Endodermal cell (in vitro differentiated cells): ENCODE measurements at regions not wholly inside any gene's neighbourhood (a gene's known extent, or its start where the extent isn't known, plus 50 kb on each side); places are given as distances from the start of the nearest gene placed in this dataset.

Source experiments
- DNase-seq: peaks from one replicate; pipeline ENCODE4 v3.0.0-alpha.2; 2017
- H3K27ac ChIP-seq: 2 replicates; pipeline ENCODE4 v1.5.1; 2013; ENCODE audit warnings: mild to moderate bottlenecking, low read depth, low read length, moderate library complexity
- H3K27me3 ChIP-seq: 2 replicates; pipeline ENCODE4 v1.6.1; 2013; ENCODE audit warnings: mild to moderate bottlenecking, low read length, moderate library complexity; ENCODE audit not compliant: insufficient read depth, control insufficient read depth, poor library complexity, severe bottlenecking
- H3K36me3 ChIP-seq: 2 replicates; pipeline ENCODE4 v1.7.0; 2013; ENCODE audit warnings: mild to moderate bottlenecking, low read length, moderate library complexity; ENCODE audit not compliant: control insufficient read depth, insufficient read depth
- H3K4me1 ChIP-seq: one replicate; pipeline ENCODE4 v1.7.0; 2013; ENCODE audit warnings: low read length; ENCODE audit not compliant: control insufficient read depth, insufficient read depth
- H3K4me3 ChIP-seq: 2 replicates; pipeline ENCODE4 v1.5.1; 2013; ENCODE audit warnings: mild to moderate bottlenecking, low read length, moderate library complexity
- H3K9ac ChIP-seq: 2 replicates; pipeline ENCODE4 v1.6.1; 2013; ENCODE audit warnings: mild to moderate bottlenecking, low read length, moderate library complexity; ENCODE audit not compliant: poor library complexity, severe bottlenecking; ENCODE audit errors: extremely low read depth
- H3K9me3 ChIP-seq: 2 replicates; pipeline ENCODE4 v1.6.1; 2013; ENCODE audit warnings: mild to moderate bottlenecking, low read length, moderate library complexity; ENCODE audit not compliant: control insufficient read depth
- H3K27ac Mint-ChIP-seq: 2 replicates; pipeline ENCODE4 v1.8.0; 2020; ENCODE audit warnings: mixed read lengths
- H3K27me3 Mint-ChIP-seq: 2 replicates; pipeline ENCODE4 v1.8.0; 2021; ENCODE audit warnings: mild to moderate bottlenecking, mixed read lengths; ENCODE audit not compliant: insufficient read depth
- H3K36me3 Mint-ChIP-seq: 2 replicates; pipeline ENCODE4 v1.8.0; 2020; ENCODE audit warnings: low read depth, mixed read lengths
- H3K4me1 Mint-ChIP-seq: 2 replicates; pipeline ENCODE4 v1.8.0; 2020; ENCODE audit warnings: mixed read lengths
- H3K4me3 Mint-ChIP-seq: 2 replicates; pipeline ENCODE4 v1.8.0; 2020; ENCODE audit warnings: mild to moderate bottlenecking, moderate library complexity, mixed read lengths
- H3K9me3 Mint-ChIP-seq: 2 replicates; pipeline ENCODE4 v1.8.0; 2020; ENCODE audit warnings: mild to moderate bottlenecking, mixed read lengths
- WGBS, 2 experiments: methylation state at CpG; one replicate each; pipeline versions ENCODE4 v1.1.5 to v1.1.7; 2013; ENCODE audit warnings: missing lambda C conversion rate in 2 of 2, mixed read lengths in 1 of 2; ENCODE audit not compliant: insufficient coverage in 1 of 2, insufficient read length in 1 of 2; 5-methylcytosine and 5-hydroxymethylcytosine counted together
- TF ChIP-seq, protein P1 (sequence below): fragments of 200-600 bp; sonication (generic); conservative IDR thresholded peaks from 2 replicates; pipeline ENCODE4 v1.5.0; 2021; ENCODE audit warnings: antibody characterized with exemption, mild to moderate bottlenecking

DNA sequence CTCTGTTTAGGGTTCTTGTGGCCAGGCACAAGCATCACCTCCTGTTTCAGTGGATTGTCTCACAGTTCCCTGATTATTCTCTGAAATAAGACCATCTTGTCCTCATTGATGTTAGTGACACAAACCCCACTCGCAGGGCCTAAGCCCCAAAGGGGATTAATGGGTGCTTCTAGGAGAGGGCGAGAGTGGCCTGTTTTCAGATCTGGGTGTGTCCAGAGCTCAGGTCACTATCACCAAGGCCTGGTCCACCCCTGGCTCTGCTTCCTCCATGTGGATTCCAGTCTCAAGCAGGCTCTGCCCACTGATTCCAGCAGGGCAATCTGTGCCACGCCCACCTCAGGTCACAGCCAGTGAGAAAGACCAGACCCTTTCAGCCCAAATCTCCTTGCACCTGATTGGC, 361.9 kb downstream of the ADGRD1 start:
- 87 to 100% methylated on average over 2 to 3 of the region's 3 CpGs for WGBS, 2 experiments
- Mint-ChIP-seq H3K4me3 (no peak overlapping the region), H3K27me3 (peaks cover 2% of the 10 kb centered on the region), H3K36me3 (no peaks in the 10 kb centered on the region), H3K4me1 (peaks cover 8% of the 10 kb centered on the region), H3K9me3 (peaks cover 48% of the 10 kb centered on the region), H3K27ac (no peak overlapping the region)
- H3K36me3 ChIP-seq = no peaks in the 10 kb centered on the region
- TF ChIP-seq, protein P1, sequence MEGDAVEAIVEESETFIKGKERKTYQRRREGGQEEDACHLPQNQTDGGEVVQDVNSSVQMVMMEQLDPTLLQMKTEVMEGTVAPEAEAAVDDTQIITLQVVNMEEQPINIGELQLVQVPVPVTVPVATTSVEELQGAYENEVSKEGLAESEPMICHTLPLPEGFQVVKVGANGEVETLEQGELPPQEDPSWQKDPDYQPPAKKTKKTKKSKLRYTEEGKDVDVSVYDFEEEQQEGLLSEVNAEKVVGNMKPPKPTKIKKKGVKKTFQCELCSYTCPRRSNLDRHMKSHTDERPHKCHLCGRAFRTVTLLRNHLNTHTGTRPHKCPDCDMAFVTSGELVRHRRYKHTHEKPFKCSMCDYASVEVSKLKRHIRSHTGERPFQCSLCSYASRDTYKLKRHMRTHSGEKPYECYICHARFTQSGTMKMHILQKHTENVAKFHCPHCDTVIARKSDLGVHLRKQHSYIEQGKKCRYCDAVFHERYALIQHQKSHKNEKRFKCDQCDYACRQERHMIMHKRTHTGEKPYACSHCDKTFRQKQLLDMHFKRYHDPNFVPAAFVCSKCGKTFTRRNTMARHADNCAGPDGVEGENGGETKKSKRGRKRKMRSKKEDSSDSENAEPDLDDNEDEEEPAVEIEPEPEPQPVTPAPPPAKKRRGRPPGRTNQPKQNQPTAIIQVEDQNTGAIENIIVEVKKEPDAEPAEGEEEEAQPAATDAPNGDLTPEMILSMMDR = no peak
- peaks cover 3% of the 10 kb centered on the region for H3K4me1 ChIP-seq
- no peak for DNase-seq
- H3K27me3 ChIP-seq = no peaks in the 10 kb centered on the region
- peaks cover 35% of the 10 kb centered on the region for H3K9me3 ChIP-seq
- H3K9ac ChIP-seq = no peak overlapping the region
- no peak overlapping the region for H3K27ac ChIP-seq
- H3K4me3 ChIP-seq = no peak overlapping the region

DNA sequence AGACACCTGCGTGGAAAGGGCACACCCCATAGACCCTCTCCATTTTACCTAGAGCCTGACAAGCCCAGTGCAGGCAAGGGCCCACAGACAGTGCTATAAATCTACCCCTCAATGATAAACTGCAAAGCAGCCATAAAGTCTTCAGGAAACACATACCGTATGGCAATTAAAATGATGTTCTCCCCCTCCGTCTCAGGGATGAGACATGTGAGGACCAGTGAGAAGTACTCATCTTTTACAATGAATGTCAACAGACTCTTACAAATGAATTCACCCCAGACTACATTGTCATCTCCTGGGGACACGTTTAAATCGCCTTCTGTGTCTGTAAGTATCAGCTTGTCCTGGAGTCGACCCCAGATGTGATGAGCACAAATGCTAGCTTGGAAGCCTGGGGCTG, 362.7 kb downstream of the ADGRD1 start:
- 86 to 100% methylated on average over 2 to 6 of the region's 6 CpGs for WGBS, 2 experiments

DNA sequence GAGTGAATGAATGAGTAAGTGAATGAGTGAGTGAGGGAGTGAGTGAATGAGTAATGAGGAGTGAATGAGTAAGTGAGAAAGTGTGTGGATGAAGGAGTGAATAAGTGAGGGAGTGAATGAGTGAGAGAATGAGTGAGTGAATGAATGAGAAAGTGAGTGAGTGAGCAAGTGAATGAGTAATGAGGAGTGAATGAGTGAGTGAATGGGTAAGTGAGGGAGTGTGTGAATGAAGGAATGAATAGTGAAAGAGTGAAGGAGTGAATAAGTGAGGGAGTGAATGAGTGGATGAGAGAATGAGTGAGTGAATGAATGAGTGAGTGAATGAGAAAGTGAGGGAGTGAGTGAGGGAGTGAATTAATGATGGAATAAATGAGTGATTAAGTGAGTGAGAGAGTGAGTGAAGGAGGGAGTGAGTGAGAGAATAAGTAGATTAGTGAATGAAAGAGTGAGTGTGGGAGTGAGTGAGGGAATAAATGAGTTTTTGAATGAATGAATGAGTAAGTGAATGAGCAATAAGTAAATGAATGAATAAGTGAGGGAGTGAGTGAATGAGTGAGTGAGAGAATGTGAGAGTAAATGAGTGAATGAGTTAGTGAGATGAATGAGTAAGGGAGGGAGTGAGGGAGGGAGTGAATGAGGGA, 364.5 kb downstream of the ADGRD1 start:
- Histone ChIP-seq H3K9ac (no peak overlapping the region), H3K9me3 (peaks cover 56% of the 10 kb centered on the region), H3K36me3 (no peaks in the 10 kb centered on the region), H3K27ac (no peak overlapping the region), H3K4me3 (peak overlapping the region; percentile 33), H3K4me1 (peaks cover 3% of the 10 kb centered on the region), H3K27me3 (no peaks in the 10 kb centered on the region)
- no peak overlapping the region for H3K27ac Mint-ChIP-seq
- TF ChIP-seq, protein P1 = no peak
- H3K4me1 Mint-ChIP-seq = no peaks in the 10 kb centered on the region
- H3K27me3 Mint-ChIP-seq = peaks cover 2% of the 10 kb centered on the region
- peaks cover 62% of the 10 kb centered on the region for H3K9me3 Mint-ChIP-seq
- H3K4me3 Mint-ChIP-seq = no peak overlapping the region
- DNase-seq = no peak
- no peaks in the 10 kb centered on the region for H3K36me3 Mint-ChIP-seq

More for the DNA sequence above, 362.7 kb downstream of the ADGRD1 start:
- H3K36me3 Mint-ChIP-seq = no peaks in the 10 kb centered on the region
- Histone ChIP-seq H3K27me3 (no peaks in the 10 kb centered on the region), H3K9me3 (peaks cover 43% of the 10 kb centered on the region), H3K36me3 (no peaks in the 10 kb centered on the region), H3K4me1 (peaks cover 3% of the 10 kb centered on the region), H3K9ac (no peak overlapping the region), H3K4me3 (no peak overlapping the region), H3K27ac (no peak overlapping the region)
- peaks cover 2% of the 10 kb centered on the region for H3K27me3 Mint-ChIP-seq
- peaks cover 50% of the 10 kb centered on the region for H3K9me3 Mint-ChIP-seq
- TF ChIP-seq, protein P1 = no peak
- H3K27ac Mint-ChIP-seq = no peak overlapping the region
- DNase-seq = no peak
- H3K4me3 Mint-ChIP-seq = no peak overlapping the region
- peaks cover 6% of the 10 kb centered on the region for H3K4me1 Mint-ChIP-seq
